Kasumi-1 (cell line): ENCODE measurements at regions not wholly inside any gene's neighbourhood (a gene's known extent, or its start where the extent isn't known, plus 50 kb on each side); places are given as distances from the start of the nearest gene placed in this dataset.

Experiments used
- DNase-seq, 2 experiments: peaks; one replicate each; lab custom pipeline; 2025; lab: John Stamatoyannopoulos, UW

- DNase-seq: no peak
Observed at GRCh38 chr9:74205056-74205455, 292.1 kb upstream of the RORB start.

- DNase-seq: no peak
Observed at GRCh38 chr9:74218385-74219063, 278.6 kb upstream of the RORB start.

- no peak for DNase-seq
Observed at GRCh38 chr9:74220327-74220726, 276.8 kb upstream of the RORB start.

- DNase-seq: no peak
Observed at GRCh38 chr9:74236857-74237256, 260.3 kb upstream of the RORB start.

- DNase-seq: peak; percentile 89
Observed at GRCh38 chr9:74245866-74246497, 251.2 kb upstream of the RORB start.

GRCh38 chr9:74255489-74255984 lies 241.6 kb upstream of the RORB start:
- DNase-seq: peak in 1 of 2 experiments; percentile 6

GRCh38 chr9:74275872-74276508 lies 221.1 kb upstream of the RORB start:
- DNase-seq: no peak

DNA sequence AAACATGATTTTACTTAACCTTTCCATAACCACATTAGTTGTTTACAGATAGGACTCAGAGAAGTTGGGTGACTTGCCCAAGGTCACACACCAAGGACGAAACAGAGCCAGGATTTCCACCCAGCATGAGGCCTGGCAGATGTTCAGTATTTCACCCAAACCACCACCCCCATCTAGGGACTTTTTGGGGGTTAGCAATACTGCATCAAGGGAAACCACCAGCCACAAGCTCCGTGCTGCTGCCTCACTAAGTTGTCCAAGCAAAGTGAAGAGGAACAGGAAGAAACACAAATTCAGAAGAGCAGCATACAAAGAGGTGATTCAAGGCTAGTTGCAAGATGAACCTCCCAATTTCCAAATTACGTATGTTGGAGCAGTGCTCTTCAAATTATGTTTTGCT lies 219.6 kb upstream of the RORB start:
- peak; percentile 30 to 31 for DNase-seq

GRCh38 chr9:74281674-74282073 lies 215.5 kb upstream of the RORB start:
- DNase-seq: peak in 1 of 2 experiments; percentile 6

DNA sequence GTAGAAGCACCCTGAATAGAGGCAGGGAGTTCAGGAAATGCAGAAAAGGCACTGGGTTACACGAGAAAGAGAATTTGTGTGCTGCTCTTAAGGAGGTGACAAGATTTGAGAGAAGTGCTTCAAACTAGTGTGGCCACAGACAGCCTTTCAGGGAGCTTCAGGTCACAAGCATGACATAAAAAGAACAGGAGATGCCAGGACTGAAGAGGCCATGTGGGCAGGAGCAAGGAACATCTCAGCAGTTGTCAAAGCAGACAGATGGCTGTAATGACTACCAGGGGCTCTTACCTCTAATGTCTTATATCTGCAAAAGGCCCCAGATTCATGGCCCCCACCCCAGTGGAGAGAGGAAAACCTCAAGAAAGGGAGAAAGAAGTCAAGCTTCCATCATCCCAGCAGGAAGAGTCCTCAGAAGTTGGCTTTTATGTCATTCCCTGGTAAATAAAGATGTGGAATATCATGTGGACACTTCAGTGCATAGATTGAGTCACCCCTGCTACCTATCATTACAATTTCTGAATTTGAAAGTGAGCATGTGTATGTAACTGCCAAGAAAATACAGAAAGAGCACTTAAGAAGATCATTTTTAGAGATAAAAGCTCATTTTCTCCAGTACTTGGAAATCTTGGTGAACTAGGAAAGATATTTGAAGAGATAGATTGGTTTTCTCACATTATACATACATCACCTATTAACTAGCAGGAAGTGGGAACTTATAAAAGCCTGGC lies 214.4 kb upstream of the RORB start:
- no peak for DNase-seq

DNA sequence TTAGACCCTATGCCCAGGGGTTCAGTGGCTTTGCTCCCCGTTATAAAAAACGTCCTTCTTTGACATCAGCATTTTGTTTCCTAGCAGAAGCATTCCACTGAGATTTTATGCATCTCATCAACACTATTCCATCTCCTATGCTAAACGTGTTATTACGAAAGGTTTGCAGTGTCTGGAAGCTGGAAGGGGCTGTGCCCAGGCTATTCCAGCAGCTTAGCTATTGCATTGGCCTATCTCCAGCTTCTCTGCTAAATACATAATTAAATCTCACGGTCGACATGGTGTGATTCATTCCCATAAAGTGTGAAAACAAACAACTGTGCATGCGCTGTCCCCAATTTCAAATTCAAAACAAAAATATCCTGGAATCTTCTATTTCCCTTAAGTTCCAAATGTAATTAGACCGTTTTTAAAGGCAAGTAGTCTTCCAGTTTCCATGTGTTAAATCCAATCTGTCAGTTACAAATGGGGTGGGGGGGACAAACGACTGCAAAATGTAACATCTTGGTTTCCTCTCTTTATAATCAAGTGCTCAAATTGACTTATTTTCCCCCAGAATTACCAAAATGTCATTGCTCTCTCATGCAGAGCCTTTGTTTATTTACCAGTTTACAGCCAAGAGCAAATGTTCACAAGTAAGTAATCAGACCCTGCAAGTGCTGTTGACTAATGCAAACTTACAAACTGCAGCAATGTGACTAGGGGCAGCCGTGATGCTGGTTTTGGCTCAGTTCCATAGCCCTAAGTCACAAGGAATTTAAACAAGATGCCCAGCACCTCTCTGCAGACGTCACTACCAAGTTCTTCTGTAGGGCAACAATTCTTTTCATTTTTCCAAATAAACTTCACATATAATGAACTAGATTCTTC lies 212.3 kb upstream of the RORB start:
- no peak for DNase-seq

GRCh38 chr9:74293479-74293878 lies 203.7 kb upstream of the RORB start:
- no peak for DNase-seq

GRCh38 chr9:74303945-74304344 lies 193.2 kb upstream of the RORB start:
- DNase-seq: no peak

DNA sequence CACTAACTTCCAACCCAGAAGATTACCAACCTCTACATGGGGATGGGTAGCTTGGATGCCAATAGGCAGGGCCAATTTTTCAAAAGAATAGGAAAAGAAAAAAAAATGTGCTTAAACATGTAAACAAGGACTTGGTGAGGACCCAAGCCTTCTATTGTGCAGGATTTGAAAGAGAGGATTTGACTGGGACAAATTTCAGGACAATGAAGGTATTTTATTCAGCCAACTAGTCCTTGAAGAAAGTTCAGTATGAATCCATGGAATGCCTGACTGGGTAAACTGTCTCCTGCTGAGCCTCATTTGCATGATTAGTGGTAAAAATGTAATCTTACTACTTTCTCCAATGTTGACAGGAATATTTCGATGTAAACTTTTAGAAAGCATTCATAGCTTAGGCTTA lies 192.5 kb upstream of the RORB start:
- no peak for DNase-seq

DNA sequence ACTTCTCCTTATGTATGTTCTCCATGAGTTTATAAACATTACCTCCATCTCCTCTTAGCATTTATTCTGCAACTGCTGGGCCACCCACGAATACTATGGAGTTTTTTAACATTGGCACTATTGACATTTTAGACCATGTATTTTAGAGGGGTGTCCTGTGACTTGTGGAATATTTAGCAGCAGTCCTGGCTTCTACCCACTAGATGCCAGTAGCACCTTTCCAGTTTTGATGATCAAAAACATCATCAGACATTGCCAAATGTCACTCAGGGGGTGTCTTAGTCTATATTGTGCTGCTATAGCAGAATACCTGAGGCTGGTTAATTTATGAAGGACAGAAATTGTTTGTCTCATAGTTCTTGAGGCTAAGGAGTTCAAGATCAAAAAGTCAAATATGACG lies 187.5 kb upstream of the RORB start:
- peak; percentile 23 to 36 for DNase-seq

DNA sequence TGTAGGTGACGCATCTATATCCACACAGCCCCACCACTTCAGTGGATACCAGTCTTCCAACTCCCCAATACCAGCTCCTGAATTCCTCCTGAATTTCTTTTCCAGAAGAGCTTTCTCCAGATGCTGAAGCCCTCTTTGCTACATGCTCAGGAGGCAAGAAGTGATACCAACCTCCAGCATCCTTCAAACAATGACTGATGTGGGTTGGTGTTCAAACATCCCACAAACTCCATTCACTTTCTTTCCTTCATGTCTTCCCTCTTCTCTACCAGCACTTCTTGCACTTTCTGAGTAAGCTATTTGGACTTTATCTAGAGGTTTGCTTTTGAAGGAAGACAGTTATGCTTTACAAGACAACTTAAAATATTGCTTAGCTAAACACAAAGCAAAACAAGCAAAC lies 179.9 kb upstream of the RORB start:
- no peak for DNase-seq

- DNase-seq: no peak
Observed at GRCh38 chr9:74321396-74321795, 175.7 kb upstream of the RORB start.

GRCh38 chr9:74322661-74323314 lies 174.3 kb upstream of the RORB start:
- no peak for DNase-seq

- DNase-seq: peak; percentile 32 to 35
Observed at GRCh38 chr9:74330487-74331214, 166.5 kb upstream of the RORB start.

DNA sequence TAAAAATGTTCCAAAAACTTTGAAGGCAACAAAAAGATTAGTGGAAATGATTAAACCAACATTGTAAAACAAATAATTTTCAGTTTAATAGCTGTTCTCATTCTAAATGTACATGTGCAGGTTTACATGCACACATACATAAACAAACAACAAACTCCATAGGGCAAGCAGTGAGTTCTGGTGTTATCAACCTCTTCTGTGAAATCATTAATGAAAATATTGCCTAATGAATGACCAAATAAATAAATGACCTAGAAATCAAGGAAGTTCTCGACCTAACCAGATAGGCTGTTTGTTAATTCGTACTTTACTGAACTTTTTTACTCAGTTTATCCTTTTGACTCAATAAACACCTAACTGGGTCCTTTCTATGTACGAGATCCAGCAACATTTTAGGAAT lies 165.5 kb upstream of the RORB start:
- no peak for DNase-seq
